NCI-H526 treated with DMSO at 0.1 percent for 48 hours (cell line): ENCODE measurements at regions not wholly inside any gene's neighbourhood (a gene's known extent, or its start where the extent isn't known, plus 50 kb on each side); places are given as distances from the start of the nearest gene placed in this dataset.

Experiments used
- DNase-seq: peaks from one replicate; lab custom pipeline; 2025; lab: John Stamatoyannopoulos, UW

DNA sequence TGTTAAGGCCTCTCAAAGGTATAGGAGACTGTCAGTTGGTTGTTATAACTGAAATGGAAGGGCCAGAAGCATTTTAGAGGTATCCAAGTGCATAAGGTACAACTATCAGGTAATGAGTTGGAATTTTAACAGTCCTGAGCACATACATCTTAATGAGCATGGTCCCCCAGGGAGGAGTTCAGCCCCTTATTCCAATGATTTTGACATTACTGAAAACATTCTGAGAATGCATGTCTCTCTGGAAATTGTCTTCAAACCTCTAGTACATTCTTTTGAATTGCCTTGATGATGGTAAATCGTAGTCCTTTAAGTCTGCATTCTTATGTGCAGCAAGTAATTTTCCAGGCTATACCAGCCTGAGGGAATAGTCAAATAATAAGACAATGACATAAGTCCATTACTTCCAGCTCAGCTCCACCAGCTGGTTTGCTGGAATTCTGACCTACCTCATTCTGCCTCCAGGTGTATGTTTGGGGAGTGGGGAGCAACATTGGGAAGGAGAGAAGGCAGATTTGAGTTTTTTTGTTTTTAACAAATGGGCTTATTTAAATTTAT is 239.2 kb downstream of the MSRB3 start:
- DNase-seq, result no peak

- no peak for DNase-seq
Measured at GRCh38 chr12:65518771-65519170, 240.3 kb downstream of the MSRB3 start.

DNA sequence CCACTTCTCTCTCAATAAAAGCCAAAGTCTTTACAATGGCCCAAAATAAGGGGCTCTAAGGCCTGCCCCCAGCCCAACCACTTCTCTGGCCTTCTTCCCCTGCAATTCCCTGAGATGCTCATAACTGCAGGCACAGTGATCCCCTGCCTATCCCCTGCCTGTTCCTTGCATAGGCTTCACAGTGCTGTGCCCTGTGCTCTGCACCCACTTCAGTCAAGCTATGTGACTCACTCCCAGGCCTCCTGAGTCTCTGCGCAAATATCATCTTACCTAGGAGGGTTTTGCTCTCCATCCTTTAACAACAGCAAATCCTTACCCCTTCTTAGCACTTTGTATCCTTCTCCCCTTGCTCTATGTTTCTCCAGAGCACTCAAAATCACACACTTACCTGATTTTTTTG is 242.2 kb downstream of the MSRB3 start:
- no peak for DNase-seq

DNA sequence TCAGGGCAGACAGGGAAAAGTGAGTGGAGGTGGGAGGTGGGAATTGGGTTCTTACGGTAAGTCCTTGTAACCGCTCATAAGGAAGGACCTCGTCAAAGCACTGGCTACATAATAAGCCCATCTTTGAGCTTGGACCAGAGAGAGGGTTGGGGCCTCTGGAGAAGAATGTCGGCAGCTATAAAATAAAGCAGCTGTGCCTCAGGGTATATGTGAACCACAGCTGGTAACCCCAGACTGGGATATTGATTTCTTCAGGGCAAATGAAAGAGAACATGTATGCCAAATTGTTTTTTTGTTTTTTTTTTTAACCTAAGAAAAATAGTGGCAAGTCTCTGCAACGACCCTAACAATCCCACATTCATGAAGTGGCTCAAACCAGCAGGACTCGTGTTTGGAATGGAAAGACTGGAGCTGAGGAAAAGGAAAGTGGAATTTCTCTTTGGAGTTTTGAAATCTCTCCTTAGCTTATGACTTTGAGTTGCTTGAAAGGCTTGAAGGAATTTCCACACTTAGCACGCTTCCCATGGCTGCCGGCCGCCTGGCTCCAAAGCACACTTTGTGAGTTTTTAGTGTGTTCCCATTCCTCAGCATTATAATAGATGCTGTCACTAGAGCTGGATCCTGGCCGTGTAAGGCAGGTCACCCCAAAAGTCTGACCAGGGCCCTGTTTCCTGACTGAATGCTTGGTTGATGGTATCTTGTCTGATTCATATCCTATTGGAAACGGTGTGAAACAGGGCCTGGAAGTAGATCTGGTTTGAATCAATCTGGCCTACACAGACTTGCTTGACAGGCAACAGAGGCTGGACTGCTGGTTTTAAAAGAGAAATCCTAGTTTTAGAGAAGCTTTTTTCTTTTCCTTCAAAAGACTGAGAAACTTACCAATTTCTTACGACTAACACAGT is 244.7 kb downstream of the MSRB3 start:
- no peak for DNase-seq

DNA sequence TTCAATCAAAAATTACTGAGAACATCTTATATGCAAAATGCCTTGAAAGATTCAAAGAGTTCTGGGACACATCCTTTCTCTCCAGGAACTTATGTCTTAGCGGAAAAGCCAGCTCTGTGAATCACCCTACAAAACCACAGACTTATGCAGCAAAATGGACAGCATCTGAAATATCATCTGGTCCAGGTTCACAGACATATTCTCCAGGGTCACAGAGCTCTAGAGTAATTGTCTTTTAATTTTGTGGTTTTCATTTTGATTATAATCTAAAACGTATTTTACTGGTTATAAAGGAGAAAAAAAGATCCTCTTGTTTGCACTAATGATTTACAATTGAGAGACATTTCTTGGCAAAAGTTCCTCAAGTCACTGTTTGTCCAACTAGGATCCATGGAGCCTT is 246.2 kb downstream of the MSRB3 start:
- no peak for DNase-seq

- DNase-seq, result no peak
Measured at GRCh38 chr12:65525491-65526141, 247.1 kb downstream of the MSRB3 start.

GRCh38 chr12:65526311-65526710 is 247.8 kb downstream of the MSRB3 start:
- DNase-seq, result no peak

- DNase-seq, result no peak
Measured at GRCh38 chr12:65528127-65528526, 249.6 kb downstream of the MSRB3 start.

- no peak for DNase-seq
Measured at GRCh38 chr12:65529106-65529505, 250.6 kb downstream of the MSRB3 start.

DNA sequence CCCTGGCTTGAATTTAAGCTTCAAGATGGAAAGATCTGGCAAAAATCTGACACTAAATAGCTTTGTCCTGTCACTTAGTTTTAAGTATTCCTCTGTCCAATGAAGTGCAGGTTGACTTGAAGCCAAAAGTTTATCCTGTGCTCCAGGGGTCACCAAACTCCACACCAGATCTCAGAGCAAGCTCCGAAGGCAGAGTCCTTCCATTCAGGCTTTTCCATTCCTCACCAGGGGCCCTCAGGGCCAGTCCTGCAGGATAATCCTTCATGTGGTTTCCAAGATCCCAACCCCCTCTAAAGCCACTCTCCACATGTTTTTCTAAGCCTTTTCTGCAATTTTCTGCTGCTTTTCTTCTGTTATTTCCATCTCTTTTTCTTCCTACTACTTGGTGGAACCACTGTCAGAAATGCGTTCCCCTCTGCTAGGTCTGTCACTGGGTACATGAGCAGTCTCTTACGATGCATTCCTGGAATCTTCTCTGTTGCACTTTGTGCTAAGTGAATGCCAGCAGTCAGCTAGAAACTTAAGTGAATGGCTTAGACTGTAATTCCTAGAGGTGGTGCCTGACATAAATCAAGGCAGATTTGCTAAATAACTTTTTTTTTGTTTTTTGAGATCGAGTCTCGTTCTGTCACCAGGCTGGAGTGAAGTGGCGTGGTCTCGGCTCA is 251.4 kb downstream of the MSRB3 start:
- DNase-seq, result no peak

DNA sequence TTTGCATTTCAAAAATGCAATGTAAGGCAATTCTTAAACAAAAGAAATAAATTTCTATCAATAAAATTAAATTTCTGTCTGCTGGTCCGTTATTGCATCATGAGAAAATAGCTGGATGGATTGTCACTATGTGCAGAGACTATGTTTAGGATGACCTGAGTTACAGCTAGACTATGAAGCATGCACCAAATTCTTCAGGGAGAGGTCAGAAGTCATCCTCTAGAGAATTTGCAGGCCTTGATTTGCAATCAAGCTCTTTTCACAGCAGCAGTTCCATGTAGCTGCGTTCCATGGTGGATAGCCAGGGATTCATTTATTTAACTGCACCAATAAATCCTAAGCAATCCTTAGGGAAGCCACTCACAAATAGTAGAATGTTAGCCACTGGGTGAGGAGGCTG is 253.7 kb downstream of the MSRB3 start:
- no peak for DNase-seq

DNA sequence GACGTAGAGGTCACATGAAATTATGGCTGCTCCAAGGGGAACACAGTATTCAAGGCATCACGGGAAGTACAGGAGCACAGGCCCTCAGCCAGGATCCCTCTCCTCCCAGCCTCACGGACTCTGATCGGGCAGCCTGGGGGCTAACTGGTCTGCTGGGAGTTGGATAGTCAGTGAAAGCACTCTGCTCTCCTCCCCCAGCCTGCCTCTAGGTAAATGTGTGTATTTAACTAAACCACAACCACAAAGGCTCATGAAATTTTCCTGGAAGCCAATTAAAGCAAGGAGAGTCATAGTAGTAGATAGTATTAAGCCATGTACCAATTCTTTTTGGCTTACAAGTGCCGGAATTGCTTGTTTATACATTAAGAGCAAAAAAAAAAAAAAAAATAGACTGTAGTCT is 254.3 kb downstream of the MSRB3 start:
- DNase-seq, result peak; percentile 43

GRCh38 chr12:65533177-65533883 is 254.8 kb downstream of the MSRB3 start:
- DNase-seq, result no peak

- no peak for DNase-seq
Measured at GRCh38 chr12:65534238-65534841, 255.9 kb downstream of the MSRB3 start.

- DNase-seq, result no peak
Measured at GRCh38 chr12:65535946-65536345, 257.5 kb downstream of the MSRB3 start.

DNA sequence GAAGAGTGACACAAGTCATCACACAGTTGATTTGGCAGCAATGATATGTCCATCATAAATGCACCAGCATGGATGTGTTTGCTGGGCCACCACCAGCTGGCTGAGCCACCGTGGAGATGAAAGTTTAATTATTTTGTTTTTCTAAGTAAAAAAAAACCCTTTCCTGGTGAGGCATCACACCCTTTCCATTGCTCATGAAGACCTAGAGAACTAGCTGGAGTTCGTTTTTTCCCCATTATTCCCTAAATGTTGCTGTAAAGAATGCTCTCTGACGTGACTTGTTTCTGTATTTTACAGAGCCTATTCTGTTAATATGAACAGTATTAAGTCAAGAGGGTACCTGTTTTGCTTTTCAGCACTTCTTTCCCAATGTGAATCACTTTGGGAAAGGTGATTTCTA is 257.9 kb downstream of the MSRB3 start:
- DNase-seq, result no peak

GRCh38 chr12:65536876-65537681 is 258.6 kb downstream of the MSRB3 start:
- no peak for DNase-seq

DNA sequence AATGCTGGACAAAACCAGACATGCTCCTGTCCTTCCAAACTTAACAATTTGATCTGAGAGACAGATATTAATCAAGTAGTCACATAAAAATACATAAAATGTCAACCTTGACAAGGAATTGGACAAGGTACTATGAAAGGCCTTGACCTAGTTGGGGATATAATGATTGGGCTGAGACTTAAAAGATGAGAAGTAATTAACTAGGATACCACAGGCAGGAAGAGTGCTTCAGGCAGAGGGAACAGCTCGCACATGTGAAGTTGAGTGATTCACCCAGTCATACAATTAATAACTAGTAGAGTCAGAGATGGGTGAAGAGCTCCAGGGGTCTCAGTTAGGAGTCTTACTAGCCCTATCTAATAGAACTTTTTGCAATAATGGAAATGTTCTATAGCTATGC is 259.5 kb downstream of the MSRB3 start:
- no peak for DNase-seq

- DNase-seq, result no peak
Measured at GRCh38 chr12:65539023-65539422, 260.5 kb downstream of the MSRB3 start.

- DNase-seq, result no peak
Measured at GRCh38 chr12:65540140-65540539, 261.7 kb downstream of the MSRB3 start.

DNA sequence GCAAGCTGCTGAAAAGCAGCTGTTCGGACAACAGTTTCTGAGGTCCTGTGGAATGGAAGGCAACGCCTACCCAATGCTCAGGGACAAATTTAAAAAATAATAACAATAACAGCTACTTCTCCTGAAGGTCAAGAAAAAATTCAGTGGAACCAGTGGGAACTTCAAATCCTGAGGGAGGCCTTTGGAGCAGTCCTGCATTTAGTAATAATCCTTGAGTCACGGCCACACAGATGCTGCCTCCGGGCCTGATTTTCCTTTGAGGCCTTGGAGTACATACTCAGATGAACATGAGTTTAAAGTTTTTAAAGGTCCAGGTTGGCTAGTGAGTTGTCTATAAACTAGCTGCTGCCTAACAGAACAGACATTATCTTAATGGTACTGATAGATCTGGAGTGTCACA is 268.0 kb downstream of the MSRB3 start:
- no peak for DNase-seq
